Liver (tissue), 3 donors: ENCODE measurements at regions not wholly inside any gene's neighbourhood (a gene's known extent, or its start where the extent isn't known, plus 50 kb on each side); places are given as distances from the start of the nearest gene placed in this dataset.

Experiments used
- CTCF ChIP-seq: fragments of 150-350 bp; IDR thresholded peaks from 2 replicates; pipeline ENCODE4 v1.5.1; 2017; ENCODE audit warnings: improper control_type of control experiment, low read depth, low read length; ENCODE audit not compliant: missing input control
- GABPA ChIP-seq, 2 donors: IDR thresholded peaks in 1 of 2; conservative IDR thresholded peaks in 1 of 2; 2 replicates each; pipeline ENCODE4 v1.6.1; 2016; ENCODE audit warnings: antibody characterized with exemption in 2 of 2, mild to moderate bottlenecking in 1 of 2, moderate library complexity in 1 of 2
- ZBTB33 ChIP-seq: IDR thresholded peaks from 2 replicates; pipeline ENCODE4 v1.6.1; 2016; ENCODE audit warnings: antibody characterized with exemption
- TF ChIP-seq, protein P1 (sequence below): IDR thresholded peaks from 2 replicates; pipeline ENCODE4 v1.6.1; 2016; ENCODE audit warnings: antibody characterized with exemption
- donor health status: healthy.
- donor health status: healthy.

- no peak for TF ChIP-seq CTCF
- TF ChIP-seq ZBTB33 = no peak
- TF ChIP-seq, protein P1, sequence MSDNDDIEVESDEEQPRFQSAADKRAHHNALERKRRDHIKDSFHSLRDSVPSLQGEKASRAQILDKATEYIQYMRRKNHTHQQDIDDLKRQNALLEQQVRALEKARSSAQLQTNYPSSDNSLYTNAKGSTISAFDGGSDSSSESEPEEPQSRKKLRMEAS = no peak
- TF ChIP-seq GABPA (IDR thresholded peaks at IDR 0.05 in 1 of 2, conservative IDR thresholded peaks at IDR 0.05 in 1 of 2) = no peak
Measured at GRCh38 chr14:66312451-66312850, 173.7 kb upstream of the CCDC196 start.
